OCI-LY1 (cell line): ENCODE measurements at regions not wholly inside any gene's neighbourhood (a gene's known extent, or its start where the extent isn't known, plus 50 kb on each side); places are given as distances from the start of the nearest gene placed in this dataset.

Experiments
- H2AFZ ChIP-seq: fragments of 200-600 bp; sonication (generic), shearing (Covaris generic); 2 replicates; pipeline ENCODE4 v1.6.0; 2014; ENCODE audit warnings: antibody characterized with exemption, mild to moderate bottlenecking, low read length
- H3F3A ChIP-seq: fragments of 200-600 bp; sonication (generic), shearing (Covaris generic); 2 replicates; pipeline ENCODE4 v1.6.0; 2014; ENCODE audit warnings: mild to moderate bottlenecking, antibody characterized with exemption, low read length, moderate library complexity; ENCODE audit not compliant: insufficient read depth
- H3K27ac ChIP-seq: fragments of 200-600 bp; sonication (generic); 2 replicates; pipeline ENCODE4 v1.5.1; 2014; ENCODE audit warnings: low read length, mixed run types, mild to moderate bottlenecking, low read depth; ENCODE audit not compliant: poor library complexity, severe bottlenecking
- H3K27me3 ChIP-seq: fragments of 200-600 bp; sonication (generic); 2 replicates; pipeline ENCODE4 v1.6.0; 2014; ENCODE audit warnings: antibody characterized with exemption, mild to moderate bottlenecking, low read length, moderate library complexity; ENCODE audit not compliant: insufficient read depth
- H3K36me3 ChIP-seq: fragments of 200-600 bp; sonication (generic); 2 replicates; pipeline ENCODE4 v1.6.1; 2014; ENCODE audit warnings: mild to moderate bottlenecking, antibody characterized with exemption, low read length, moderate library complexity, mixed read lengths; ENCODE audit not compliant: insufficient read depth
- H3K4me1 ChIP-seq: fragments of 200-600 bp; sonication (generic); 2 replicates; pipeline ENCODE4 v1.5.1; 2014; ENCODE audit warnings: mild to moderate bottlenecking, low read length, moderate library complexity; ENCODE audit not compliant: insufficient read depth, severe bottlenecking
- H3K4me2 ChIP-seq: fragments of 200-600 bp; sonication (generic), shearing (Covaris generic); 2 replicates; pipeline ENCODE4 v1.6.1; 2014; ENCODE audit warnings: low read length
- H3K4me3 ChIP-seq: fragments of 200-600 bp; sonication (generic); 2 replicates; pipeline ENCODE4 v1.5.1; 2014; ENCODE audit warnings: low read length, low read depth, mild to moderate bottlenecking, mixed read lengths; ENCODE audit not compliant: poor library complexity, severe bottlenecking
- H3K79me2 ChIP-seq: fragments of 200-600 bp; shearing (Covaris generic); 2 replicates; pipeline ENCODE4 v1.6.1; 2016; ENCODE audit warnings: mixed run types, low read length, mixed read lengths; ENCODE audit not compliant: insufficient read depth
- H3K9ac ChIP-seq: fragments of 200-600 bp; sonication (generic), shearing (Covaris generic); 2 replicates; pipeline ENCODE4 v1.6.1; 2014; ENCODE audit warnings: mild to moderate bottlenecking, low read length, mixed read lengths
- H3K9me2 ChIP-seq: fragments of 200-600 bp; sonication (generic), shearing (Covaris generic); 2 replicates; pipeline ENCODE4 v1.6.1; 2014; ENCODE audit warnings: low read depth, mild to moderate bottlenecking, low read length, mixed read lengths
- H3K9me3 ChIP-seq: fragments of 200-600 bp; shearing (Covaris generic); 2 replicates; pipeline ENCODE4 v1.6.1; 2014; ENCODE audit warnings: low read length, mixed read lengths
- H4K20me1 ChIP-seq: fragments of 200-600 bp; sonication (generic), shearing (Covaris generic); 2 replicates; pipeline ENCODE4 v1.6.0; 2016; ENCODE audit warnings: mild to moderate bottlenecking, low read length; ENCODE audit not compliant: insufficient read depth
- CTCF ChIP-seq: fragments of 200-600 bp; sonication (generic), shearing (Covaris generic); IDR thresholded peaks from 2 replicates; pipeline ENCODE4 v1.5.1; 2017; ENCODE audit warnings: mild to moderate bottlenecking, antibody characterized with exemption, low read length, moderate library complexity, mixed read lengths
- EZH2 ChIP-seq: fragments of 200-600 bp; sonication (generic), shearing (Covaris generic); IDR thresholded peaks from 2 replicates; pipeline ENCODE4 v1.8.0; 2017; ENCODE audit warnings: borderline replicate concordance, mixed run types, mild to moderate bottlenecking, antibody characterized with exemption, low read length, moderate library complexity, mixed read lengths

- H3K79me2 ChIP-seq: no peaks in the 10 kb centered on the region
- H3K27ac ChIP-seq: no peak overlapping the region
- no peaks in the 10 kb centered on the region for H3K9me3 ChIP-seq
- H3K27me3 ChIP-seq: no peaks in the 10 kb centered on the region
- H3K4me3 ChIP-seq: no peak overlapping the region
- H2AFZ ChIP-seq: no peak overlapping the region
- H3K4me2 ChIP-seq: no peak overlapping the region
- H3K9me2 ChIP-seq: no peaks in the 10 kb centered on the region
- no peaks in the 10 kb centered on the region for H4K20me1 ChIP-seq
- no peaks in the 10 kb centered on the region for H3K36me3 ChIP-seq
- no peaks in the 10 kb centered on the region for H3F3A ChIP-seq
- TF ChIP-seq CTCF: no peak
- no peak for TF ChIP-seq EZH2
- H3K4me1 ChIP-seq: no peaks in the 10 kb centered on the region
- no peak overlapping the region for H3K9ac ChIP-seq
Observed at GRCh38 chr19:30812099-30812678, 440.0 kb downstream of the ZNF536 start.

- Histone ChIP-seq H3K27ac (no peak overlapping the region), H3K4me3 (no peak overlapping the region), H3K36me3 (no peaks in the 10 kb centered on the region), H3K4me2 (no peak overlapping the region), H3K79me2 (no peaks in the 10 kb centered on the region), H3K9me2 (no peaks in the 10 kb centered on the region), H2AFZ (no peak overlapping the region), H3K27me3 (no peaks in the 10 kb centered on the region), H3K9ac (no peak overlapping the region), H3F3A (no peaks in the 10 kb centered on the region), H3K9me3 (no peaks in the 10 kb centered on the region), H3K4me1 (no peaks in the 10 kb centered on the region), H4K20me1 (no peaks in the 10 kb centered on the region)
- TF ChIP-seq EZH2 (no peak), CTCF (no peak)
Observed at GRCh38 chr19:30811397-30812098, 439.4 kb downstream of the ZNF536 start.

GRCh38 chr19:30810726-30811125 lies 438.5 kb downstream of the ZNF536 start:
- Histone ChIP-seq H3K9ac (no peak overlapping the region), H3K27me3 (no peaks in the 10 kb centered on the region), H3K4me2 (no peak overlapping the region), H4K20me1 (no peaks in the 10 kb centered on the region), H3K27ac (no peak overlapping the region), H3K4me3 (no peak overlapping the region), H3K36me3 (no peaks in the 10 kb centered on the region), H3K9me2 (no peaks in the 10 kb centered on the region), H3K4me1 (no peaks in the 10 kb centered on the region), H3K9me3 (no peaks in the 10 kb centered on the region), H2AFZ (no peak overlapping the region), H3F3A (no peaks in the 10 kb centered on the region), H3K79me2 (no peaks in the 10 kb centered on the region)
- TF ChIP-seq EZH2 (no peak), CTCF (no peak)
